ENCODE measurements at regions not wholly inside any gene's neighbourhood (a gene's known extent, or its start where the extent isn't known, plus 50 kb on each side); places are given as distances from the start of the nearest gene placed in this dataset.

- TF ChIP-seq EP300 (IDR thresholded peaks at IDR 0.05; ENCODE audit: borderline replicate concordance) (no peak), EGR1 (IDR thresholded peaks at IDR 0.05) (no peak), TEAD4 (IDR thresholded peaks at IDR 0.05) (no peak), CEBPB (IDR thresholded peaks at IDR 0.05) (no peak), FOXM1 (IDR thresholded peaks at IDR 0.05; ENCODE audit: borderline replicate concordance, low read depth) (no peak)
These were observed 923.2 kb downstream of the LTN1 start for GRCh38 chr21:28069450-28069923.

Measured in Ishikawa (cell line).